Type B pancreatic cell (in vitro differentiated cells): ENCODE measurements at regions not wholly inside any gene's neighbourhood (a gene's known extent, or its start where the extent isn't known, plus 50 kb on each side); places are given as distances from the start of the nearest gene placed in this dataset.

Experiments
- DNase-seq: peaks from one replicate; pipeline ENCODE4 v3.0.0; 2021; ENCODE audit warnings: mixed read lengths; ENCODE audit not compliant: unreplicated experiment; ENCODE audit errors: extremely low spot score
- H3K27ac Mint-ChIP-seq: 2 replicates; pipeline ENCODE4 v1.8.0; 2021; ENCODE audit warnings: mild to moderate bottlenecking, mixed read lengths
- H3K27me3 Mint-ChIP-seq: 2 replicates; pipeline ENCODE4 v1.8.0; 2021; ENCODE audit warnings: mixed read lengths
- H3K36me3 Mint-ChIP-seq: 2 replicates; pipeline ENCODE4 v1.8.0; 2021; ENCODE audit warnings: mixed read lengths
- H3K4me1 Mint-ChIP-seq: one replicate; pipeline ENCODE4 v1.8.0; 2021; ENCODE audit warnings: mixed read lengths; ENCODE audit not compliant: unreplicated experiment
- H3K4me3 Mint-ChIP-seq: 2 replicates; pipeline ENCODE4 v1.8.0; 2021; ENCODE audit warnings: mild to moderate bottlenecking, mixed read lengths
- H3K9me3 Mint-ChIP-seq: 2 replicates; pipeline ENCODE4 v1.8.0; 2021; ENCODE audit warnings: mixed read lengths
- CTCF ChIP-seq: fragments of 200-600 bp; sonication (generic); conservative IDR thresholded peaks from 2 replicates; pipeline ENCODE4 v1.5.0; 2021; ENCODE audit warnings: antibody characterized with exemption, mild to moderate bottlenecking

GRCh38 chr10:78966844-78967488 lies 101.8 kb upstream of the ZMIZ1 start:
- Mint-ChIP-seq H3K9me3 (no peaks in the 10 kb centered on the region), H3K4me3 (no peak overlapping the region), H3K27me3 (peaks cover under 1% of the 10 kb centered on the region), H3K36me3 (no peaks in the 10 kb centered on the region), H3K27ac (peak overlapping the region; percentile 6), H3K4me1 (peaks cover 34% of the 10 kb centered on the region)
- DNase-seq, result no peak
- no peak for TF ChIP-seq CTCF

GRCh38 chr10:78968300-78968942 lies 100.3 kb upstream of the ZMIZ1 start:
- peaks cover 36% of the 10 kb centered on the region for H3K4me1 Mint-ChIP-seq
- DNase-seq, result no peak
- no peak overlapping the region for H3K27ac Mint-ChIP-seq
- H3K9me3 Mint-ChIP-seq, result no peaks in the 10 kb centered on the region
- H3K4me3 Mint-ChIP-seq, result no peak overlapping the region
- H3K27me3 Mint-ChIP-seq, result no peaks in the 10 kb centered on the region
- H3K36me3 Mint-ChIP-seq, result no peaks in the 10 kb centered on the region
- no peak for TF ChIP-seq CTCF

- Mint-ChIP-seq H3K27ac (no peak overlapping the region), H3K4me1 (peaks cover 36% of the 10 kb centered on the region), H3K4me3 (no peak overlapping the region), H3K9me3 (no peaks in the 10 kb centered on the region), H3K36me3 (no peaks in the 10 kb centered on the region), H3K27me3 (no peaks in the 10 kb centered on the region)
- TF ChIP-seq CTCF, result no peak
- no peak for DNase-seq
Observed at GRCh38 chr10:78968943-78969342, 99.8 kb upstream of the ZMIZ1 start.

GRCh38 chr10:78969719-78970118 lies 99.0 kb upstream of the ZMIZ1 start:
- Mint-ChIP-seq H3K36me3 (no peaks in the 10 kb centered on the region), H3K27me3 (no peaks in the 10 kb centered on the region), H3K4me1 (peaks cover 39% of the 10 kb centered on the region), H3K27ac (no peak overlapping the region), H3K4me3 (no peak overlapping the region), H3K9me3 (no peaks in the 10 kb centered on the region)
- TF ChIP-seq CTCF, result no peak
- DNase-seq, result no peak

GRCh38 chr10:78970261-78970660 lies 98.5 kb upstream of the ZMIZ1 start:
- Mint-ChIP-seq H3K27me3 (no peaks in the 10 kb centered on the region), H3K36me3 (no peaks in the 10 kb centered on the region), H3K4me1 (peaks cover 40% of the 10 kb centered on the region), H3K27ac (no peak overlapping the region), H3K9me3 (no peaks in the 10 kb centered on the region), H3K4me3 (no peak overlapping the region)
- no peak for DNase-seq
- TF ChIP-seq CTCF, result no peak
